ENCODE measurements at regions not wholly inside any gene's neighbourhood (a gene's known extent, or its start where the extent isn't known, plus 50 kb on each side); places are given as distances from the start of the nearest gene placed in this dataset.

GRCh38 chr5:5042806-5043205 lies 97.3 kb upstream of the ADAMTS16 start:
- Histone ChIP-seq H3K4me1 (ENCODE audit: control insufficient read depth in 2 of 3, insufficient read depth in 2 of 3, low read depth in 1 of 3, low read length in 3 of 3) (peaks cover 0 to 10% (median 0%) of the 10 kb centered on the region in 3 donors), H3K36me3 (ENCODE audit: control insufficient read depth in 2 of 3, insufficient read depth in 3 of 3, low read length in 3 of 3) (no peaks in the 10 kb centered on the region), H3K4me3 (ENCODE audit: low read length in 3 of 3) (no peak overlapping the region), H3K9me3 (ENCODE audit: control insufficient read depth in 2 of 3, insufficient read depth in 1 of 3, low read length in 3 of 3) (no peaks in the 10 kb centered on the region), H3K27ac (ENCODE audit: low read depth in 2 of 2, low read length in 2 of 2) (peak overlapping the region in 1 of 2 donors; percentile 7), H3K27me3 (ENCODE audit: control insufficient read depth, insufficient read depth, low read length) (no peaks in the 10 kb centered on the region), H3K9ac (ENCODE audit: low read length in 3 of 3) (no peak overlapping the region)
- TF ChIP-seq CTCF (IDR thresholded peaks at IDR 0.05; ENCODE audit: borderline replicate concordance, extremely low read depth, insufficient read depth), result no peak
- FAIRE-seq (peak; percentile 21), DNase-seq (peak in 2 of 5 donors; percentile 30 to 35)
- intact Hi-C loops (cut with DNase I), result no loop called here

GRCh38 chr5:5043346-5043745 lies 96.8 kb upstream of the ADAMTS16 start:
- DNase-seq, result no peak
- no peak for FAIRE-seq
- H3K36me3 ChIP-seq (ENCODE audit: control insufficient read depth in 2 of 3, insufficient read depth in 3 of 3, low read length in 3 of 3), result no peaks in the 10 kb centered on the region
- H3K9me3 ChIP-seq (ENCODE audit: control insufficient read depth in 2 of 3, insufficient read depth in 1 of 3, low read length in 3 of 3), result no peaks in the 10 kb centered on the region
- no peak overlapping the region for H3K4me3 ChIP-seq (ENCODE audit: low read length in 3 of 3)
- intact Hi-C loops (cut with DNase I), result no loop called here
- no peaks in the 10 kb centered on the region for H3K27me3 ChIP-seq (ENCODE audit: control insufficient read depth, insufficient read depth, low read length)
- peaks cover 0 to 10% (median 0%) of the 10 kb centered on the region in 3 donors for H3K4me1 ChIP-seq (ENCODE audit: control insufficient read depth in 2 of 3, insufficient read depth in 2 of 3, low read depth in 1 of 3, low read length in 3 of 3)
- no peak for TF ChIP-seq CTCF (IDR thresholded peaks at IDR 0.05; ENCODE audit: borderline replicate concordance, extremely low read depth, insufficient read depth)
- H3K9ac ChIP-seq (ENCODE audit: low read length in 3 of 3), result no peak overlapping the region
- H3K27ac ChIP-seq (ENCODE audit: low read depth in 2 of 2, low read length in 2 of 2), result no peak overlapping the region

DNA sequence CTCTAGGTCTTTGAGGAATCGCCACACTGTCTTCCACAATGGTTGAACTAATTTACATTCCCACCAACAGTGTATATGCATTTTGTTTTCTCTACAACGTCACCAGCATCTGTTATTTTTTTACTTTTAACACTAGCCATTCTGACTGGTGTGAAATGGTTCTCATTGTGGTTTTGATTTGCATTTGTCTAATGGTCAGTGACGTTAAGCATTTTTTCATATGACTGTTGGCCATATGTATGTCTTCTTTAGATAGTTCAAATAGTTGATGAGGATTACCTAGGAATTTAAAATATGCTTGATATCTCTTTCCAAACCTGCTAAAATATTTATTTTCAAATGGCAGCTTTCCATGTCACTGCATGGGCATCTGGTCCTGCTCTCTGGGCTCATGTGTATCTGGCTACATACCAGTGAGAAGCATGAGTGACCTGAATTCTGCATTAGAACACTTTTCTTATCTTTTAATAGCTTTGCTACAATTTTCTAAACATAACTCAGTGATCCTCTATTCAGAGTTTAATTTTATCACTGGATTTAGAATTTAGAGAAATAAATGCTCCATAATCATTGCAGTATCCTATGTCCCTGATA lies 95.8 kb upstream of the ADAMTS16 start:
- Histone ChIP-seq H3K36me3 (ENCODE audit: control insufficient read depth in 2 of 3, insufficient read depth in 3 of 3, low read length in 3 of 3) (no peaks in the 10 kb centered on the region), H3K27ac (ENCODE audit: low read depth in 2 of 2, low read length in 2 of 2) (no peak overlapping the region), H3K4me1 (ENCODE audit: control insufficient read depth in 2 of 3, insufficient read depth in 2 of 3, low read depth in 1 of 3, low read length in 3 of 3) (peaks cover 0 to 10% (median 0%) of the 10 kb centered on the region in 3 donors), H3K4me3 (ENCODE audit: low read length in 3 of 3) (no peak overlapping the region), H3K27me3 (ENCODE audit: control insufficient read depth, insufficient read depth, low read length) (no peaks in the 10 kb centered on the region), H3K9me3 (ENCODE audit: control insufficient read depth in 2 of 3, insufficient read depth in 1 of 3, low read length in 3 of 3) (no peaks in the 10 kb centered on the region), H3K9ac (ENCODE audit: low read length in 3 of 3) (no peak overlapping the region)
- DNase-seq, result no peak
- no peak for TF ChIP-seq CTCF (IDR thresholded peaks at IDR 0.05; ENCODE audit: borderline replicate concordance, extremely low read depth, insufficient read depth)
- intact Hi-C loops (cut with DNase I), result no loop called here
- no peak for FAIRE-seq

Measured in kidney (tissue), 13 donors.